ENCODE measurements at regions not wholly inside any gene's neighbourhood (a gene's known extent, or its start where the extent isn't known, plus 50 kb on each side); places are given as distances from the start of the nearest gene placed in this dataset.

- no peaks in the 10 kb centered on the region for H3K36me3 ChIP-seq (ENCODE audit: control insufficient read depth in 1 of 2, insufficient read depth in 2 of 2, low read length in 2 of 2)
- H3K4me1 ChIP-seq (ENCODE audit: control insufficient read depth in 1 of 2, insufficient read depth in 2 of 2, low read length in 2 of 2): no peaks in the 10 kb centered on the region
- no peaks in the 10 kb centered on the region for H3K9me3 ChIP-seq (ENCODE audit: control insufficient read depth in 1 of 2, low read length in 2 of 2)
- no peak overlapping the region for H3K9ac ChIP-seq (ENCODE audit: low read depth in 1 of 2, low read length in 2 of 2)
- no peak overlapping the region for H3K4me3 ChIP-seq (ENCODE audit: low read depth in 1 of 2, low read length in 2 of 2)
- no peak overlapping the region for H3K27ac ChIP-seq (ENCODE audit: low read depth, low read length)
- H3K27me3 ChIP-seq (ENCODE audit: control insufficient read depth in 1 of 2, insufficient read depth in 2 of 2, low read length in 2 of 2): no peaks in the 10 kb centered on the region
These were observed 572.8 kb downstream of the INHBA start for GRCh38 chr7:41130086-41130485.

- Histone ChIP-seq H3K4me1 (ENCODE audit: control insufficient read depth in 1 of 2, insufficient read depth in 2 of 2, low read length in 2 of 2) (no peaks in the 10 kb centered on the region), H3K27me3 (ENCODE audit: control insufficient read depth in 1 of 2, insufficient read depth in 2 of 2, low read length in 2 of 2) (no peaks in the 10 kb centered on the region), H3K9ac (ENCODE audit: low read depth in 1 of 2, low read length in 2 of 2) (no peak overlapping the region)
These were observed 577.5 kb downstream of the INHBA start for GRCh38 chr7:41125343-41125742.

GRCh38 chr7:41122256-41122987 lies 580.5 kb downstream of the INHBA start:
- Histone ChIP-seq H3K27me3 (ENCODE audit: control insufficient read depth in 1 of 2, insufficient read depth in 2 of 2, low read length in 2 of 2) (no peaks in the 10 kb centered on the region), H3K27ac (ENCODE audit: low read depth, low read length) (no peak overlapping the region), H3K9me3 (ENCODE audit: control insufficient read depth in 1 of 2, low read length in 2 of 2) (no peaks in the 10 kb centered on the region), H3K9ac (ENCODE audit: low read depth in 1 of 2, low read length in 2 of 2) (no peak overlapping the region), H3K4me3 (ENCODE audit: low read depth in 1 of 2, low read length in 2 of 2) (no peak overlapping the region), H3K36me3 (ENCODE audit: control insufficient read depth in 1 of 2, insufficient read depth in 2 of 2, low read length in 2 of 2) (no peaks in the 10 kb centered on the region), H3K4me1 (ENCODE audit: control insufficient read depth in 1 of 2, insufficient read depth in 2 of 2, low read length in 2 of 2) (no peaks in the 10 kb centered on the region)

More at GRCh38 chr7:41125343-41125742, 577.5 kb downstream of the INHBA start:
- H3K36me3 ChIP-seq (ENCODE audit: control insufficient read depth in 1 of 2, insufficient read depth in 2 of 2, low read length in 2 of 2): no peaks in the 10 kb centered on the region
- H3K9me3 ChIP-seq (ENCODE audit: control insufficient read depth in 1 of 2, low read length in 2 of 2): no peaks in the 10 kb centered on the region
- H3K4me3 ChIP-seq (ENCODE audit: low read depth in 1 of 2, low read length in 2 of 2): no peak overlapping the region
- H3K27ac ChIP-seq (ENCODE audit: low read depth, low read length): no peak overlapping the region

- Histone ChIP-seq H3K9me3 (ENCODE audit: control insufficient read depth in 1 of 2, low read length in 2 of 2) (no peaks in the 10 kb centered on the region), H3K27me3 (ENCODE audit: control insufficient read depth in 1 of 2, insufficient read depth in 2 of 2, low read length in 2 of 2) (no peaks in the 10 kb centered on the region), H3K36me3 (ENCODE audit: control insufficient read depth in 1 of 2, insufficient read depth in 2 of 2, low read length in 2 of 2) (no peaks in the 10 kb centered on the region), H3K27ac (ENCODE audit: low read depth, low read length) (no peak overlapping the region), H3K4me1 (ENCODE audit: control insufficient read depth in 1 of 2, insufficient read depth in 2 of 2, low read length in 2 of 2) (no peaks in the 10 kb centered on the region), H3K4me3 (ENCODE audit: low read depth in 1 of 2, low read length in 2 of 2) (no peak overlapping the region), H3K9ac (ENCODE audit: low read depth in 1 of 2, low read length in 2 of 2) (no peak overlapping the region)
These were observed 581.7 kb downstream of the INHBA start for GRCh38 chr7:41121228-41121627.

GRCh38 chr7:41118486-41118885 lies 584.4 kb downstream of the INHBA start:
- Histone ChIP-seq H3K36me3 (ENCODE audit: control insufficient read depth in 1 of 2, insufficient read depth in 2 of 2, low read length in 2 of 2) (no peaks in the 10 kb centered on the region), H3K27ac (ENCODE audit: low read depth, low read length) (no peak overlapping the region), H3K4me3 (ENCODE audit: low read depth in 1 of 2, low read length in 2 of 2) (no peak overlapping the region), H3K27me3 (ENCODE audit: control insufficient read depth in 1 of 2, insufficient read depth in 2 of 2, low read length in 2 of 2) (no peaks in the 10 kb centered on the region), H3K4me1 (ENCODE audit: control insufficient read depth in 1 of 2, insufficient read depth in 2 of 2, low read length in 2 of 2) (no peaks in the 10 kb centered on the region), H3K9me3 (ENCODE audit: control insufficient read depth in 1 of 2, low read length in 2 of 2) (no peaks in the 10 kb centered on the region), H3K9ac (ENCODE audit: low read depth in 1 of 2, low read length in 2 of 2) (no peak overlapping the region)

- Histone ChIP-seq H3K27me3 (ENCODE audit: control insufficient read depth in 1 of 2, insufficient read depth in 2 of 2, low read length in 2 of 2) (no peaks in the 10 kb centered on the region), H3K9me3 (ENCODE audit: control insufficient read depth in 1 of 2, low read length in 2 of 2) (no peaks in the 10 kb centered on the region), H3K4me1 (ENCODE audit: control insufficient read depth in 1 of 2, insufficient read depth in 2 of 2, low read length in 2 of 2) (no peaks in the 10 kb centered on the region), H3K36me3 (ENCODE audit: control insufficient read depth in 1 of 2, insufficient read depth in 2 of 2, low read length in 2 of 2) (no peaks in the 10 kb centered on the region), H3K27ac (ENCODE audit: low read depth, low read length) (no peak overlapping the region), H3K9ac (ENCODE audit: low read depth in 1 of 2, low read length in 2 of 2) (no peak overlapping the region), H3K4me3 (ENCODE audit: low read depth in 1 of 2, low read length in 2 of 2) (no peak overlapping the region)
These were observed 585.5 kb downstream of the INHBA start for GRCh38 chr7:41117431-41117830.

GRCh38 chr7:41116817-41117216 lies 586.1 kb downstream of the INHBA start:
- Histone ChIP-seq H3K4me1 (ENCODE audit: control insufficient read depth in 1 of 2, insufficient read depth in 2 of 2, low read length in 2 of 2) (no peaks in the 10 kb centered on the region), H3K27ac (ENCODE audit: low read depth, low read length) (no peak overlapping the region), H3K9me3 (ENCODE audit: control insufficient read depth in 1 of 2, low read length in 2 of 2) (no peaks in the 10 kb centered on the region), H3K9ac (ENCODE audit: low read depth in 1 of 2, low read length in 2 of 2) (no peak overlapping the region), H3K36me3 (ENCODE audit: control insufficient read depth in 1 of 2, insufficient read depth in 2 of 2, low read length in 2 of 2) (no peaks in the 10 kb centered on the region), H3K4me3 (ENCODE audit: low read depth in 1 of 2, low read length in 2 of 2) (no peak overlapping the region), H3K27me3 (ENCODE audit: control insufficient read depth in 1 of 2, insufficient read depth in 2 of 2, low read length in 2 of 2) (no peaks in the 10 kb centered on the region)

- Histone ChIP-seq H3K4me1 (ENCODE audit: control insufficient read depth in 1 of 2, insufficient read depth in 2 of 2, low read length in 2 of 2) (no peaks in the 10 kb centered on the region), H3K36me3 (ENCODE audit: control insufficient read depth in 1 of 2, insufficient read depth in 2 of 2, low read length in 2 of 2) (no peaks in the 10 kb centered on the region), H3K4me3 (ENCODE audit: low read depth in 1 of 2, low read length in 2 of 2) (no peak overlapping the region), H3K9ac (ENCODE audit: low read depth in 1 of 2, low read length in 2 of 2) (no peak overlapping the region), H3K27ac (ENCODE audit: low read depth, low read length) (no peak overlapping the region), H3K9me3 (ENCODE audit: control insufficient read depth in 1 of 2, low read length in 2 of 2) (no peaks in the 10 kb centered on the region), H3K27me3 (ENCODE audit: control insufficient read depth in 1 of 2, insufficient read depth in 2 of 2, low read length in 2 of 2) (no peaks in the 10 kb centered on the region)
These were observed 586.6 kb downstream of the INHBA start for GRCh38 chr7:41116337-41116736.

GRCh38 chr7:41114691-41115090 lies 588.2 kb downstream of the INHBA start:
- Histone ChIP-seq H3K27ac (ENCODE audit: low read depth, low read length) (no peak overlapping the region), H3K9me3 (ENCODE audit: control insufficient read depth in 1 of 2, low read length in 2 of 2) (no peaks in the 10 kb centered on the region), H3K4me3 (ENCODE audit: low read depth in 1 of 2, low read length in 2 of 2) (no peak overlapping the region), H3K36me3 (ENCODE audit: control insufficient read depth in 1 of 2, insufficient read depth in 2 of 2, low read length in 2 of 2) (no peaks in the 10 kb centered on the region), H3K9ac (ENCODE audit: low read depth in 1 of 2, low read length in 2 of 2) (no peak overlapping the region), H3K27me3 (ENCODE audit: control insufficient read depth in 1 of 2, insufficient read depth in 2 of 2, low read length in 2 of 2) (no peaks in the 10 kb centered on the region), H3K4me1 (ENCODE audit: control insufficient read depth in 1 of 2, insufficient read depth in 2 of 2, low read length in 2 of 2) (no peaks in the 10 kb centered on the region)

- Histone ChIP-seq H3K4me1 (ENCODE audit: control insufficient read depth in 1 of 2, insufficient read depth in 2 of 2, low read length in 2 of 2) (no peaks in the 10 kb centered on the region), H3K4me3 (ENCODE audit: low read depth in 1 of 2, low read length in 2 of 2) (no peak overlapping the region), H3K9ac (ENCODE audit: low read depth in 1 of 2, low read length in 2 of 2) (no peak overlapping the region), H3K36me3 (ENCODE audit: control insufficient read depth in 1 of 2, insufficient read depth in 2 of 2, low read length in 2 of 2) (no peaks in the 10 kb centered on the region), H3K9me3 (ENCODE audit: control insufficient read depth in 1 of 2, low read length in 2 of 2) (no peaks in the 10 kb centered on the region), H3K27me3 (ENCODE audit: control insufficient read depth in 1 of 2, insufficient read depth in 2 of 2, low read length in 2 of 2) (no peaks in the 10 kb centered on the region), H3K27ac (ENCODE audit: low read depth, low read length) (no peak overlapping the region)
These were observed 588.8 kb downstream of the INHBA start for GRCh38 chr7:41114131-41114530.

Data from duodenal mucosa (tissue), 2 donors.